Trophoblast cell (in vitro differentiated cells and primary cell): ENCODE measurements at regions not wholly inside any gene's neighbourhood (a gene's known extent, or its start where the extent isn't known, plus 50 kb on each side); places are given as distances from the start of the nearest gene placed in this dataset.

Experiments
- DNase-seq, 2 donors: peaks; one replicate each; pipeline ENCODE4 v3.0.0-alpha.2; 2016
- H2AFZ ChIP-seq: 2 replicates; pipeline ENCODE4 v1.6.1; 2013; ENCODE audit warnings: low read length, moderate library complexity, mild to moderate bottlenecking; ENCODE audit not compliant: insufficient read depth, poor library complexity
- H2AK5ac ChIP-seq: 2 replicates; pipeline ENCODE4 v1.6.1; 2013; ENCODE audit warnings: mild to moderate bottlenecking, low read length
- H2BK120ac ChIP-seq: 2 replicates; pipeline ENCODE4 v1.6.1; 2013; ENCODE audit warnings: low read length, mild to moderate bottlenecking, moderate library complexity; ENCODE audit not compliant: insufficient read depth, poor library complexity
- H2BK12ac ChIP-seq: 2 replicates; pipeline ENCODE4 v1.6.1; 2013; ENCODE audit warnings: mild to moderate bottlenecking, low read length, moderate library complexity
- H2BK5ac ChIP-seq: 2 replicates; pipeline ENCODE4 v1.6.1; 2013; ENCODE audit warnings: low read length, low read depth, moderate library complexity, mild to moderate bottlenecking; ENCODE audit not compliant: poor library complexity
- H3K14ac ChIP-seq: 2 replicates; pipeline ENCODE4 v1.6.1; 2013; ENCODE audit warnings: mild to moderate bottlenecking, low read length
- H3K18ac ChIP-seq: 2 replicates; pipeline ENCODE4 v1.6.1; 2013; ENCODE audit warnings: mild to moderate bottlenecking, low read length
- H3K23ac ChIP-seq: 2 replicates; pipeline ENCODE4 v1.6.1; 2013; ENCODE audit warnings: low read length
- H3K27ac ChIP-seq: 2 replicates; pipeline ENCODE4 v1.5.1; 2013; ENCODE audit warnings: low read depth, mild to moderate bottlenecking, inconsistent platforms, low read length, moderate library complexity
- H3K27me3 ChIP-seq: 2 replicates; pipeline ENCODE4 v1.6.1; 2013; ENCODE audit warnings: inconsistent platforms, mild to moderate bottlenecking, low read length, moderate library complexity; ENCODE audit not compliant: insufficient read depth
- H3K36me3 ChIP-seq, 2 experiments: 1 replicate in 1 of 2; 2 replicates in 1 of 2; pipeline ENCODE4 v1.6.1; 2013; ENCODE audit warnings: low read length in 2 of 2, mild to moderate bottlenecking in 2 of 2, moderate library complexity in 1 of 2; ENCODE audit not compliant: insufficient read depth in 2 of 2, control insufficient read depth in 1 of 2
- H3K4ac ChIP-seq: 2 replicates; pipeline ENCODE4 v1.6.1; 2013; ENCODE audit warnings: low read depth, mild to moderate bottlenecking, low read length, moderate library complexity
- H3K4me1 ChIP-seq, 2 experiments: 1 replicate in 1 of 2; 2 replicates in 1 of 2; pipeline ENCODE4 v1.6.1; 2013; ENCODE audit warnings: low read length in 2 of 2, mild to moderate bottlenecking in 2 of 2, moderate library complexity in 1 of 2; ENCODE audit not compliant: insufficient read depth in 2 of 2, control insufficient read depth in 1 of 2
- H3K4me2 ChIP-seq: 2 replicates; pipeline ENCODE4 v1.6.1; 2013; ENCODE audit warnings: inconsistent platforms, mild to moderate bottlenecking, low read length, moderate library complexity
- H3K4me3 ChIP-seq: 2 replicates; pipeline ENCODE4 v1.5.1; 2013; ENCODE audit warnings: mild to moderate bottlenecking, low read depth, low read length, inconsistent platforms
- H3K79me1 ChIP-seq: one replicate; pipeline ENCODE4 v1.6.1; 2013; ENCODE audit warnings: low read length
- H3K79me2 ChIP-seq: 2 replicates; pipeline ENCODE4 v1.6.1; 2013; ENCODE audit warnings: low read length, mild to moderate bottlenecking; ENCODE audit not compliant: control insufficient read depth, insufficient read depth, poor library complexity
- H3K9ac ChIP-seq: 2 replicates; pipeline ENCODE4 v1.6.1; 2013; ENCODE audit warnings: mild to moderate bottlenecking, low read length
- H3K9me3 ChIP-seq: 2 replicates; pipeline ENCODE4 v1.6.1; 2013; ENCODE audit warnings: low read depth, mild to moderate bottlenecking, control low read depth, inconsistent platforms, low read length; ENCODE audit not compliant: insufficient read depth
- H4K12ac ChIP-seq: 2 replicates; pipeline ENCODE4 v1.6.1; 2013; ENCODE audit warnings: low read depth, mild to moderate bottlenecking, low read length, moderate library complexity
- H4K8ac ChIP-seq: 2 replicates; pipeline ENCODE4 v1.6.1; 2013; ENCODE audit warnings: low read depth, mild to moderate bottlenecking, low read length, moderate library complexity
- H4K91ac ChIP-seq: one replicate; pipeline ENCODE4 v1.6.1; 2013; ENCODE audit warnings: low read depth, mild to moderate bottlenecking, low read length, moderate library complexity
- WGBS: extraction: QIAGEN DNeasy Blood & Tissue Kit; methylation state at CpG from one replicate; pipeline ENCODE4 v1.1.7; 2013; ENCODE audit warnings: missing lambda C conversion rate; ENCODE audit not compliant: insufficient read length, insufficient coverage; ENCODE audit errors: extremely low coverage; 5-methylcytosine and 5-hydroxymethylcytosine counted together

- Histone ChIP-seq H2BK5ac (no peak overlapping the region), H2AFZ (no peak overlapping the region), H4K8ac (no peak overlapping the region), H2AK5ac (no peak overlapping the region), H3K9me3 (peaks cover 2% of the 10 kb centered on the region), H2BK120ac (no peak overlapping the region), H3K4me2 (no peak overlapping the region), H3K14ac (no peak overlapping the region), H3K36me3 (no peaks in the 10 kb centered on the region), H4K91ac (no peak overlapping the region), H3K23ac (no peak overlapping the region), H3K79me2 (no peaks in the 10 kb centered on the region), H3K79me1 (no peaks in the 10 kb centered on the region), H3K27ac (no peak overlapping the region), H3K9ac (no peak overlapping the region), H3K4me1 (no peaks in the 10 kb centered on the region), H3K18ac (no peak overlapping the region), H3K4me3 (peak overlapping the region; percentile 9), H3K4ac (no peak overlapping the region), H3K27me3 (no peaks in the 10 kb centered on the region), H2BK12ac (no peak overlapping the region), H4K12ac (no peak overlapping the region)
- no peak for DNase-seq
- no CpG with 5 or more reads among the region's 9 CpGs for WGBS
Measured at GRCh38 chr9:11471321-11471720, 858.5 kb upstream of the PTPRD start.

- Histone ChIP-seq H3K18ac (no peak overlapping the region), H2AFZ (no peak overlapping the region), H3K23ac (no peak overlapping the region), H3K4me3 (peak overlapping the region; percentile 32), H2BK120ac (no peak overlapping the region), H4K8ac (no peak overlapping the region), H3K79me1 (peaks cover 2% of the 10 kb centered on the region), H3K4ac (no peak overlapping the region), H3K27ac (no peak overlapping the region), H3K9me3 (peaks cover 4% of the 10 kb centered on the region), H3K9ac (no peak overlapping the region), H3K4me2 (no peak overlapping the region), H4K91ac (no peak overlapping the region), H3K14ac (no peak overlapping the region), H2AK5ac (no peak overlapping the region), H3K36me3 (no peaks in the 10 kb centered on the region), H3K4me1 (peaks cover 0 to 6% of the 10 kb centered on the region in 2 experiments), H4K12ac (no peak overlapping the region), H3K79me2 (no peaks in the 10 kb centered on the region), H2BK5ac (no peak overlapping the region), H3K27me3 (no peaks in the 10 kb centered on the region), H2BK12ac (no peak overlapping the region)
- WGBS = no CpG with 5 or more reads among the region's 9 CpGs
- DNase-seq = no peak
Measured at GRCh38 chr9:11500780-11501179, 888.0 kb upstream of the PTPRD start.

GRCh38 chr9:11506980-11507379 lies 894.2 kb upstream of the PTPRD start:
- Histone ChIP-seq H4K8ac (no peak overlapping the region), H3K9me3 (peaks cover 1% of the 10 kb centered on the region), H2BK12ac (no peak overlapping the region), H3K27me3 (no peaks in the 10 kb centered on the region), H3K23ac (no peak overlapping the region), H3K27ac (no peak overlapping the region), H2AK5ac (no peak overlapping the region), H3K4me1 (no peaks in the 10 kb centered on the region), H2BK120ac (no peak overlapping the region), H3K4me2 (no peak overlapping the region), H3K4ac (no peak overlapping the region), H4K12ac (no peak overlapping the region), H3K18ac (no peak overlapping the region), H3K36me3 (no peaks in the 10 kb centered on the region), H3K9ac (no peak overlapping the region), H3K79me2 (no peaks in the 10 kb centered on the region), H2BK5ac (no peak overlapping the region), H2AFZ (no peak overlapping the region), H4K91ac (no peak overlapping the region), H3K14ac (no peak overlapping the region), H3K4me3 (no peak overlapping the region), H3K79me1 (no peaks in the 10 kb centered on the region)
- DNase-seq = no peak
- WGBS = no CpG with 5 or more reads among the region's 2 CpGs

GRCh38 chr9:11537566-11537965 lies 924.8 kb upstream of the PTPRD start:
- no peaks in the 10 kb centered on the region for H3K27me3 ChIP-seq
- no peaks in the 10 kb centered on the region for H3K79me2 ChIP-seq
- no peaks in the 10 kb centered on the region for H3K79me1 ChIP-seq
- H2AK5ac ChIP-seq = no peak overlapping the region
- no peak overlapping the region for H3K9ac ChIP-seq
- H2AFZ ChIP-seq = no peak overlapping the region
- H3K27ac ChIP-seq = no peak overlapping the region
- H4K12ac ChIP-seq = no peak overlapping the region
- DNase-seq = no peak
- H2BK5ac ChIP-seq = no peak overlapping the region
- no peak overlapping the region for H3K18ac ChIP-seq
- H2BK12ac ChIP-seq = no peak overlapping the region
- H3K36me3 ChIP-seq = no peaks in the 10 kb centered on the region
- no peak overlapping the region for H3K4me2 ChIP-seq
- H4K91ac ChIP-seq = no peak overlapping the region
- H3K4ac ChIP-seq = no peak overlapping the region
- no peak overlapping the region for H2BK120ac ChIP-seq
- H4K8ac ChIP-seq = no peak overlapping the region
- no peak overlapping the region for H3K14ac ChIP-seq
- H3K9me3 ChIP-seq = no peaks in the 10 kb centered on the region
- no peak overlapping the region for H3K4me3 ChIP-seq
- H3K4me1 ChIP-seq = no peaks in the 10 kb centered on the region
- no peak overlapping the region for H3K23ac ChIP-seq

- Histone ChIP-seq H3K4ac (no peak overlapping the region), H2BK12ac (no peak overlapping the region), H4K12ac (no peak overlapping the region), H2BK5ac (no peak overlapping the region), H3K27ac (no peak overlapping the region), H2AFZ (no peak overlapping the region), H3K4me3 (no peak overlapping the region), H3K9ac (no peak overlapping the region), H4K8ac (no peak overlapping the region), H3K14ac (no peak overlapping the region), H4K91ac (no peak overlapping the region), H3K9me3 (no peaks in the 10 kb centered on the region), H2AK5ac (no peak overlapping the region), H3K79me2 (no peaks in the 10 kb centered on the region), H3K18ac (no peak overlapping the region), H3K36me3 (no peaks in the 10 kb centered on the region), H3K79me1 (no peaks in the 10 kb centered on the region), H3K27me3 (no peaks in the 10 kb centered on the region), H3K4me1 (no peaks in the 10 kb centered on the region), H3K23ac (no peak overlapping the region), H2BK120ac (no peak overlapping the region), H3K4me2 (no peak overlapping the region)
- no peak for DNase-seq
Measured at GRCh38 chr9:11542781-11543180, 930.0 kb upstream of the PTPRD start.
